DMS153 treated with DMSO at 0.1 percent for 48 hours (cell line): ENCODE measurements at regions not wholly inside any gene's neighbourhood (a gene's known extent, or its start where the extent isn't known, plus 50 kb on each side); places are given as distances from the start of the nearest gene placed in this dataset.
A peak's percentile ranks its signal among the peaks of the same experiment; 100 is the strongest.

Experiments
- DNase-seq: peaks from one replicate; lab custom pipeline; 2025; ENCODE audit not compliant: unreplicated experiment; lab: John Stamatoyannopoulos, UW

GRCh38 chr10:108204528-108205305, 1040.2 kb upstream of the SORCS1 start:
- DNase-seq: peak; percentile 6

GRCh38 chr10:108203905-108204527, 1039.5 kb upstream of the SORCS1 start:
- DNase-seq: no peak

GRCh38 chr10:108187408-108188012, 1023.0 kb upstream of the SORCS1 start:
- DNase-seq: no peak

GRCh38 chr10:108184114-108184513, 1019.6 kb upstream of the SORCS1 start:
- no peak for DNase-seq

- DNase-seq: no peak
Observed at GRCh38 chr10:108180878-108181277, 1016.4 kb upstream of the SORCS1 start.

GRCh38 chr10:108169846-108170245, 1005.3 kb upstream of the SORCS1 start:
- no peak for DNase-seq

- DNase-seq: no peak
Observed at GRCh38 chr10:108167766-108168165, 1003.3 kb upstream of the SORCS1 start.

GRCh38 chr10:108166401-108166800, 1001.9 kb upstream of the SORCS1 start:
- DNase-seq: no peak

GRCh38 chr10:108147346-108147745, 982.8 kb upstream of the SORCS1 start:
- DNase-seq: no peak

- no peak for DNase-seq
Observed at GRCh38 chr10:108141064-108141463, 976.6 kb upstream of the SORCS1 start.

GRCh38 chr10:108132303-108132702, 967.8 kb upstream of the SORCS1 start:
- no peak for DNase-seq

- no peak for DNase-seq
Observed at GRCh38 chr10:108130575-108130974, 966.1 kb upstream of the SORCS1 start.

GRCh38 chr10:108112218-108112617, 947.7 kb upstream of the SORCS1 start:
- no peak for DNase-seq

- no peak for DNase-seq
Observed at GRCh38 chr10:108104551-108105156, 940.1 kb upstream of the SORCS1 start.

- no peak for DNase-seq
Observed at GRCh38 chr10:108097258-108097657, 932.8 kb upstream of the SORCS1 start.

GRCh38 chr10:108095932-108096925, 931.7 kb upstream of the SORCS1 start:
- DNase-seq: no peak

GRCh38 chr10:108090476-108091215, 926.1 kb upstream of the SORCS1 start:
- DNase-seq: no peak

GRCh38 chr10:108086502-108086901, 922.0 kb upstream of the SORCS1 start:
- no peak for DNase-seq

- DNase-seq: no peak
Observed at GRCh38 chr10:108082596-108082995, 918.1 kb upstream of the SORCS1 start.

GRCh38 chr10:108078263-108078662, 913.8 kb upstream of the SORCS1 start:
- no peak for DNase-seq
